K562 (cell line): ENCODE measurements at regions not wholly inside any gene's neighbourhood (a gene's known extent, or its start where the extent isn't known, plus 50 kb on each side); places are given as distances from the start of the nearest gene placed in this dataset.

Source experiments
- ATAC-seq: fragments of 200-7000 bp; cut with Tn5 transposase; 3 replicates; pipeline ENCODE4 v1.9.1; 2020; ENCODE audit warnings: moderate library complexity
- BruUV-seq: library from RNA; stranded (reverse); fragments of 400-500 nt; replicated peaks from 2 replicates; lab custom pipeline; 2021; lab: Mats Ljungman, UMichigan
- CTCF ChIA-PET: fragments of 300-600 bp; formaldehyde crosslinking; extraction: SDS; loops from one replicate; lab custom pipeline; 2021; ENCODE audit warnings: low intra/inter-chr PET ratio; lab: Yijun Ruan, JAX
- POLR2A ChIA-PET: fragments of 300-600, 350-650 bp; sonication (Branson Sonifier 250); formaldehyde crosslinking; extraction: SDS; loops from one replicate; lab custom pipeline; 2021; ENCODE audit warnings: antibody characterized with exemption, inconsistent platforms; lab: Yijun Ruan, JAX
- DNase-seq, 4 experiments: peaks; one replicate each; pipeline versions ENCODE4 v3.0.0 to v3.0.0-alpha.2; 2011 to 2018; ENCODE audit warnings: low spot score in 3 of 4, mixed read lengths in 3 of 4; ENCODE audit errors: extremely low read depth in 1 of 4
- FAIRE-seq: peaks from 2 replicates; lab custom pipeline; 2011; peaks lifted over from hg19 to GRCh38; lab: Jason Lieb, UNC
- H2AFZ ChIP-seq: 2 replicates; pipeline ENCODE4 v1.6.0; 2011; ENCODE audit warnings: low read depth, low read length, control low read depth, inconsistent platforms
- H3K27ac ChIP-seq: fragments of 200-600 bp; 3 replicates; pipeline ENCODE4 v1.8.0; 2011; ENCODE audit warnings: low read depth, mild to moderate bottlenecking, control low read depth, inconsistent platforms, low read length, moderate library complexity, mixed read lengths; ENCODE audit errors: extremely low read depth
- H3K27me3 ChIP-seq, 2 experiments: fragments of 300-600 bp in 1 of 2; 2 replicates in 1 of 2; 3 replicates in 1 of 2; pipeline versions ENCODE4 v1.6.0 to v1.8.0; 2011; ENCODE audit warnings: inconsistent platforms in 2 of 2, low read length in 2 of 2, mild to moderate bottlenecking in 1 of 2, mixed read lengths in 1 of 2, moderate library complexity in 1 of 2; ENCODE audit not compliant: control insufficient read depth in 2 of 2, insufficient read depth in 2 of 2
- H3K36me3 ChIP-seq: fragments of 300-600 bp; 3 replicates; pipeline ENCODE4 v1.8.0; 2011; ENCODE audit warnings: mild to moderate bottlenecking, low read length, inconsistent platforms; ENCODE audit not compliant: control insufficient read depth, insufficient read depth
- H3K4me1 ChIP-seq, 2 experiments: fragments of 200-600 bp in 1 of 2; replicated peaks in 1 of 2; 2 replicates in 1 of 2; 3 replicates in 1 of 2; pipeline versions ENCODE4 v1.5.1 to v1.8.0; 2011; ENCODE audit warnings: inconsistent platforms in 2 of 2, low read length in 2 of 2, mild to moderate bottlenecking in 1 of 2, mixed read lengths in 1 of 2, moderate library complexity in 1 of 2; ENCODE audit not compliant: control insufficient read depth in 2 of 2, insufficient read depth in 2 of 2
- H3K4me2 ChIP-seq: 2 replicates; pipeline ENCODE4 v1.6.1; 2011; ENCODE audit warnings: low read length, control low read depth, inconsistent platforms, mixed read lengths; ENCODE audit not compliant: insufficient read depth
- H3K4me3 ChIP-seq: fragments of 200-600 bp; sonication (generic), shearing (Covaris generic); 2 replicates; pipeline ENCODE4 v1.5.1; 2016; ENCODE audit warnings: control low read depth, inconsistent platforms
- H3K79me2 ChIP-seq: fragments of 200-600 bp; 3 replicates; pipeline ENCODE4 v1.8.0; 2011; ENCODE audit warnings: low read length, inconsistent platforms; ENCODE audit not compliant: control insufficient read depth, insufficient read depth
- H3K9ac ChIP-seq, 2 experiments: 2 replicates each; pipeline versions ENCODE4 v1.6.0 to v1.6.1; 2011; ENCODE audit warnings: low read depth in 2 of 2, low read length in 2 of 2, control low read depth in 1 of 2, inconsistent platforms in 1 of 2, mild to moderate bottlenecking in 1 of 2, mixed read lengths in 1 of 2; ENCODE audit not compliant: insufficient read depth in 1 of 2
- H3K9me1 ChIP-seq: one replicate; pipeline ENCODE4 v1.6.0; 2011; ENCODE audit warnings: inconsistent platforms, mild to moderate bottlenecking, low read length, moderate library complexity; ENCODE audit not compliant: control insufficient read depth, insufficient read depth
- H3K9me3 ChIP-seq: replicated peaks from 2 replicates; pipeline ENCODE4 v1.5.1; 2011; ENCODE audit warnings: low read depth, low read length, inconsistent platforms; ENCODE audit not compliant: control insufficient read depth, insufficient read depth
- H4K20me1 ChIP-seq: replicated peaks from 2 replicates; pipeline ENCODE4 v1.6.1; 2011; ENCODE audit warnings: low read length, inconsistent platforms, mixed read lengths; ENCODE audit not compliant: control insufficient read depth, insufficient read depth
- CSDE1 ChIP-seq, 2 experiments: fragments of 450-650 bp; IDR thresholded peaks; 2 replicates each; pipeline ENCODE4 v1.6.1; 2016; ENCODE audit warnings: mild to moderate bottlenecking in 1 of 2
- ESRRA ChIP-seq: fragments of 450-650 bp; IDR thresholded peaks from 2 replicates; pipeline ENCODE4 v1.6.1; 2014; ENCODE audit warnings: low read depth, mild to moderate bottlenecking, moderate library complexity, borderline replicate concordance
- GABPB1 ChIP-seq: sonication (generic); formaldehyde crosslinking; IDR thresholded peaks from 2 replicates; pipeline ENCODE4 v1.8.0; 2022; ENCODE audit warnings: mild to moderate bottlenecking, missing genetic modification reagents
- GTF2A2 ChIP-seq: IDR thresholded peaks from 2 replicates; pipeline ENCODE4 v1.6.1; 2016; ENCODE audit warnings: mild to moderate bottlenecking, missing genetic modification characterization, missing compliant biosample characterization
- HMBOX1 ChIP-seq: sonication (generic); IDR thresholded peaks from 2 replicates; pipeline ENCODE4 v1.6.1; 2016
- MEIS2 ChIP-seq: fragments of 450-650 bp; IDR thresholded peaks from 2 replicates; pipeline ENCODE4 v1.6.1; 2014; ENCODE audit warnings: mild to moderate bottlenecking; ENCODE audit not compliant: partially characterized antibody
- NONO ChIP-seq, 2 experiments: fragments of 200-400 bp in 1 of 2; fragments of 450-650 bp in 1 of 2; formaldehyde crosslinking in 1 of 2; IDR thresholded peaks; 2 replicates each; pipeline ENCODE4 v1.6.1; 2017; ENCODE audit warnings: low read depth in 2 of 2, mild to moderate bottlenecking in 2 of 2, moderate library complexity in 2 of 2, low read length in 1 of 2
- RBM34 ChIP-seq: fragments of 200-400 bp; formaldehyde crosslinking; IDR thresholded peaks from 2 replicates; pipeline ENCODE4 v1.6.1; 2018; ENCODE audit warnings: low read length, borderline replicate concordance; ENCODE audit not compliant: insufficient read depth
- RBM39 ChIP-seq: fragments of 200-400 bp; formaldehyde crosslinking; optimal IDR thresholded peaks from 2 replicates; pipeline ENCODE3; 2018; ENCODE audit warnings: low read depth, low read length
- SMARCE1 ChIP-seq: fragments of 450-650 bp; IDR thresholded peaks from 2 replicates; pipeline ENCODE4 v1.7.1; 2016; ENCODE audit warnings: mild to moderate bottlenecking
- SPI1 ChIP-seq: IDR thresholded peaks from 2 replicates; pipeline ENCODE4 v1.6.1; 2011; ENCODE audit warnings: low read depth, low read length, control low read depth, borderline replicate concordance
- SRF ChIP-seq, 2 experiments: fragments of 250-450, 450-650 bp in 1 of 2; sonication (Bioruptor Pico) in 1 of 2; sonication (generic) in 1 of 2; formaldehyde crosslinking; IDR thresholded peaks; 2 replicates each; pipeline versions ENCODE4 v1.5.0 to v1.5.1; 2020 to 2022; ENCODE audit warnings: mild to moderate bottlenecking in 1 of 2, missing genetic modification reagents in 1 of 2
- ZKSCAN1 ChIP-seq: fragments of 150-350 bp; IDR thresholded peaks from 2 replicates; pipeline ENCODE4 v1.6.1; 2016; ENCODE audit warnings: low read depth, low read length
- WGBS: fragments of 100-300 bp; shearing (Covaris generic); methylation state at CpG from one replicate; pipeline ENCODE4 v1.1.6; 2016; ENCODE audit warnings: low coverage, mixed read lengths; ENCODE audit not compliant: insufficient coverage; ENCODE audit errors: missing lambda C conversion rate; 5-methylcytosine and 5-hydroxymethylcytosine counted together
- in situ Hi-C: fragments of 300-500 bp; cut with MboI; formaldehyde crosslinking; loops from 4 replicates; pipeline ENCODE4 v1.15.0; 2018; ENCODE audit warnings: inconsistent platforms, mixed read lengths
- intact Hi-C: fragments of 100-400 bp; cut with micrococcal nuclease; formaldehyde crosslinking; loops from 2 replicates; pipeline ENCODE4 v1.14.2; 2022
- TF ChIP-seq, protein P1 (sequence below), 2 experiments: IDR thresholded peaks in 1 of 2; conservative IDR thresholded peaks in 1 of 2; 2 replicates each; pipeline ENCODE4 v1.6.1; 2016; ENCODE audit warnings: low read depth in 2 of 2, mild to moderate bottlenecking in 1 of 2, missing compliant biosample characterization in 1 of 2, missing genetic modification characterization in 1 of 2, moderate library complexity in 1 of 2

- no peaks in the 10 kb centered on the region for H3K9me3 ChIP-seq
- no peaks in the 10 kb centered on the region for H4K20me1 ChIP-seq
- WGBS: 0% methylated on average over 5 of the region's 5 CpGs
- ChIA-PET CTCF (no interaction called here), POLR2A (no interaction called here)
- no peaks in the 10 kb centered on the region for H3K9me1 ChIP-seq
- TF ChIP-seq, protein P1, sequence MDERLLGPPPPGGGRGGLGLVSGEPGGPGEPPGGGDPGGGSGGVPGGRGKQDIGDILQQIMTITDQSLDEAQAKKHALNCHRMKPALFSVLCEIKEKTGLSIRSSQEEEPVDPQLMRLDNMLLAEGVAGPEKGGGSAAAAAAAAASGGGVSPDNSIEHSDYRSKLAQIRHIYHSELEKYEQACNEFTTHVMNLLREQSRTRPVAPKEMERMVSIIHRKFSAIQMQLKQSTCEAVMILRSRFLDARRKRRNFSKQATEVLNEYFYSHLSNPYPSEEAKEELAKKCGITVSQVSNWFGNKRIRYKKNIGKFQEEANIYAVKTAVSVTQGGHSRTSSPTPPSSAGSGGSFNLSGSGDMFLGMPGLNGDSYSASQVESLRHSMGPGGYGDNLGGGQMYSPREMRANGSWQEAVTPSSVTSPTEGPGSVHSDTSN (CRISPR knock-in tag; IDR thresholded peaks at IDR 0.05; ENCODE audit: low read depth): no peak
- TF ChIP-seq, protein P1 (tag; conservative IDR thresholded peaks at IDR 0.05; ENCODE audit: low read depth): peak; percentile 61; the same call in 1 of the 2 replicates
- TF ChIP-seq SMARCE1: peak; percentile 33; the same call in 1 of the 2 replicates
- no peak for TF ChIP-seq NONO (IDR thresholded peaks at IDR 0.05; ENCODE audit: low read depth in 2 of 2, low read length in 1 of 2)
- peak; percentile 54 for TF ChIP-seq MEIS2
- TF ChIP-seq SPI1: peak; percentile 73
- no peak for TF ChIP-seq GTF2A2 (tag)
- no peak for TF ChIP-seq RBM34
- TF ChIP-seq ESRRA: no peak
- TF ChIP-seq HMBOX1: peak; percentile 98
- no peak for TF ChIP-seq SRF (CRISPR knock-in tag; IDR thresholded peaks at IDR 0.05)
- TF ChIP-seq ZKSCAN1: no peak
- no peak for TF ChIP-seq RBM39
- no peak for TF ChIP-seq CSDE1 (IDR thresholded peaks at IDR 0.05)
- no peak for TF ChIP-seq GABPB1 (CRISPR knock-in tag)
- peak overlapping the region; percentile 62; the same call in 1 of the 2 replicates for H2AFZ ChIP-seq
- H3K4me1 ChIP-seq: no peaks in the 10 kb centered on the region; a peak in 1 of 5 replicates
- no peak overlapping the region for H3K4me3 ChIP-seq
- peak in 1 of 4 experiments; percentile 14 for DNase-seq
- H3K27me3 ChIP-seq: no peaks in the 10 kb centered on the region
- no peak overlapping the region for H3K9ac ChIP-seq
- no TSS peak for BruUV-seq
- no peaks in the 10 kb centered on the region for H3K36me3 ChIP-seq
- no peak overlapping the region for H3K4me2 ChIP-seq
- H3K79me2 ChIP-seq: no peaks in the 10 kb centered on the region
- peak overlapping the region; percentile 66; the same call in 2 of the 3 replicates for H3K27ac ChIP-seq
- intact Hi-C loops (no loop called here), in situ Hi-C loops (no loop called here)
- FAIRE-seq: peak; percentile 32
- ATAC-seq: no peak
These were observed 1558.6 kb upstream of the RAG2 start for GRCh38 chr11:38156495-38157146.
